Activated T-cell treated with anti-CD3 and anti-CD28 coated beads for 24 hours (primary cell): ENCODE measurements at regions not wholly inside any gene's neighbourhood (a gene's known extent, or its start where the extent isn't known, plus 50 kb on each side); places are given as distances from the start of the nearest gene placed in this dataset.

Experiments
- DNase-seq: peaks from one replicate; pipeline ENCODE4 v3.0.0-alpha.2; 2020; ENCODE audit warnings: low read depth

DNA sequence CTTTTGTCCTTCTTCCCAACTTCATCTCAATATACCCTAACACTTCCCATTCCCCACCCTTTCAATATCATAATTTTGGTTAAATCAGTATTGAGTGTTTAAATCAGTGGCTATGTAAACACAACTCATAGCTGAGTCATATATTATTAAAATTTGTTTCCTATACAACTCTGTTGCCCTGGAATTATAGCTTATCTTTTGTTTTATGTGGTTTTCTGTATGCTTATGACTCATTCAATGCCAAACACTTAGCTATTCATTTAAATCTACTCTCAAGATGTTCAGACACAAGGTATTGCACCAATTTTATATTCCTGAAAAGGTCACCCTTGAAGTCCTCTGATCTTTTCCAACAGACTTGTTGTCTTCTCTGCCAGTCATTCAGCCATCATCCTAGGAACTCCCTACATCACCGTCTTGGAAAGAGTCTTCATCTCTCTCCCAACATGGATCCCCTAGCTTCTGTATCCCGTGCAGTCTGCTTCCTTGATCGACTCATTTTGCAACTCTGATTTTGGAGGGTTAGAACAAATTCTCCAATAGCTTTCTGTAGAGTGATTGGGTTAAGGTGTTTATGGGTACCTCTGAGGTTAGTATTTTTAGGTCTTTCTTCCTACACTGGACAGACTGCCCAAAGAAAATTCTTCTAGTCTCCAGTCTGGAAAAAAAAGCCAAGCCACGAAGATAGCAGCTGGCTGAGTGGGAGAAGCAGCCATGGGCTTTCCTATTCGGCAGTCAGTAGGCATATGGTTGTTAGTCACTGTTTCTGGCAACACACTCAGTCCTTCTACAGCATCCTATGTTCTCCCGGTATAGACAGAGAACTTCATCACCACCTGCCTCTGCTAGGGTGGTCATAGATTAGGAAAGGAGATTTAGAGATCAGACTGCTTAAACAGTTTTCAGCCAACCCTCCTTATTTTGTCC, 102.1 kb downstream of the CRPPA start:
- no peak for DNase-seq

DNA sequence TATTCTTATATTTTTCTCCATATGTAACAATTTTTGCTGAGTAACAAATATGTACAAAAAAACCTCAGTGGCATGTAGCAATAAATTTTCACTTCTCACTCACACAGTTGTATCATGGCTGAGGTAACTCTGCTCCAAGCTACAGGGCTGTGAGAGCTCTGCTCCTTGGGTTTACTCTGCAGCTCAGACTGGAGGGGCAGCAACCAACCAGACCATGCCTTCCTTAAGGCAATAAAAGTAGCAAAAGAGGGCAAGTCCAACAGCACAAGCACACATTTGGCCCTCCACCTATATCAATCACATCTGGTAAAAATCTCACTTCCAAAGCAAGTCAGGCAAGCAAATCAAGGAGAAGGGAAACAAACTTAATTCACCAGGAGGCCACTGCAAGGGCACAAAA, 102.9 kb downstream of the CRPPA start:
- DNase-seq, result no peak

- DNase-seq, result no peak
Measured at GRCh38 chr7:16317406-16317805, 103.9 kb downstream of the CRPPA start.

GRCh38 chr7:16315280-16315679, 106.1 kb downstream of the CRPPA start:
- no peak for DNase-seq

GRCh38 chr7:16309129-16309528, 112.2 kb downstream of the CRPPA start:
- DNase-seq, result no peak

GRCh38 chr7:16301291-16301690, 120.0 kb downstream of the CRPPA start:
- no peak for DNase-seq

GRCh38 chr7:16300361-16300895, 120.9 kb downstream of the CRPPA start:
- no peak for DNase-seq

GRCh38 chr7:16299853-16300252, 121.5 kb downstream of the CRPPA start:
- DNase-seq, result no peak

DNA sequence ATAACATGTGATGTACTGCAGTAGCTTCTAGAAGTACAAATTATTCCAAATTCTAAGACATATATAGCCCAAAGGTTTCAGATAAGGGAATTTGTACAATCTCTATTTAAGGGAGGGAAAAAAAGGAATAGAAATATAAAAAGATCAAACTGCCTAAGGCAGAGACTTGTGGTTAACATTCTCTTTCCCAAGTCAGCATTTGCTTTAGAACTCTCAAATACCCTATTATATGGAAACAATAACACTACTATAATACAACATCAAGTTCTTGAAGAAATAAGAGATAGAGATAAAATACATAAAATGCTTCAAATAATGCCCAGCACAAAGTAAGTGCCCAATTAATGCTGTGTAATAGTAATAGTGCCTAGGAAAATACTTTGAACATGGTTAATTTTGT, 123.1 kb downstream of the CRPPA start:
- DNase-seq, result no peak

DNA sequence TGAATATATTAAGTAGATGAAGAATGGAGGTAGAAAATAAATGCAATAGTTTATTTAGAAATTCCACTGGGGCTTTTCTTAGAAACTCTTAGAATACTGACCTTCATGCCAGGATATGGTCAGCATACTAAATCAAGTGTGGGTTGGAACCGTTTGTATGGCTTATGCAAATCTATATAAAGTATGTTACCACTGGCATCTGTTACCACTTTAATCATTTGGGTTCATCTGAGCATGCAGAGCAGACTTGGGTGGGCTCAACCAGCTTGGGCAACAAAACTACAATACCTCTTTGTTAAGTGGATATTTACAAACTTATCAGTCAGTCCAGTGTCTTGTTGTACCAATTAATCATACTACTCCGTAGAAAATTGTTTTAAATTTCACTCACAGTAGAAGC, 125.8 kb downstream of the CRPPA start:
- no peak for DNase-seq

GRCh38 chr7:16293669-16294425, 127.5 kb downstream of the CRPPA start:
- no peak for DNase-seq

DNA sequence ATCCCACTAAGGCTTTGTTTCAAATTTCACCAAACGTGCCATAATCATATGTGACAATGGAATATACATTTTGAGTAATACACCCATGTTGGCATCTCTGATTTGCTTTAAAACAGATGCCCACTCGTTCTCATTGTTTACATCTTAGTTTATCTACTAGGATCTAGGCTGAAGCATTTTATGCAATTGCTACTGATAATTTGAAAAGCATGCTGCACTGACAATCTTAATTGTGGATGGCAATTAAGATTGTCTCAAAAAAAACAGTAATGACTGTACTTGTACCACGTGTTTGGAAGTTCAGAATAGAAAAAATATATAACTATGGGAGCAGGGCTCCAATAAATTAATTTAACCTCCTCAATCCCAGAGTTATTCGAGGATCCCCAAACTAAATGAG, 136.8 kb downstream of the CRPPA start:
- DNase-seq, result no peak

GRCh38 chr7:16278167-16278787, 143.1 kb downstream of the CRPPA start:
- no peak for DNase-seq

DNA sequence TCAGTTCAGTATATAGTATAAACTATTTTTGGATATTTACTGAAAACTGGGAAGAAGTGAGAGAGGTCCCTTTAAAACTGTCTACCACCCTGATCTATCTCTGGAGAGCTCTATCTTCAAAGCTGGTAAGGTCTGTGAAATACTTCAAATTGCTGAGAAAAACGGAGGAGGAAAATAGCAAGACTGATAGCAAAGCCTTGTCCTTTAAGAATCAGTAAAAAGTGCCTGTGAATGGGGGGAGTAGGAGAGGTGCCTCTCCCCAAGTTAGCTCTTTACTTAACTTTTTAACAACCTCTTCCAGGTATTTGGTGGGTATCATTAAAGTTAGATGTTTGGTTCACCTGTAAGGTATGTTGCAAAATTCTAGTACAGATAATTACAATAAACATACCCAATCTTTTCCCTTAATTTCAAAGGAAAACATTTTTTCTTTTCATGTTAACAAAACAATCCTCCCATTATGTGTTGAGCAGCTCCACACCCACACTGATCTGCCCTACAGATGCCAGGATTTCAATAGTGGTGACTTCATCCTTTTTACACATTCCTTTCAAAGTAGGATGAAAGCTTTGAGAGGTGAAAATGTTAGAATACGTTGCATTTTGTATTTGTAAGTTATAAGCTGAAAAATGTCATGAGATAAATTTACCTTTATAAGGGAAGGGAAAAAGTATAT, 149.2 kb downstream of the CRPPA start:
- no peak for DNase-seq

GRCh38 chr7:16271355-16271915, 149.9 kb downstream of the CRPPA start:
- no peak for DNase-seq

DNA sequence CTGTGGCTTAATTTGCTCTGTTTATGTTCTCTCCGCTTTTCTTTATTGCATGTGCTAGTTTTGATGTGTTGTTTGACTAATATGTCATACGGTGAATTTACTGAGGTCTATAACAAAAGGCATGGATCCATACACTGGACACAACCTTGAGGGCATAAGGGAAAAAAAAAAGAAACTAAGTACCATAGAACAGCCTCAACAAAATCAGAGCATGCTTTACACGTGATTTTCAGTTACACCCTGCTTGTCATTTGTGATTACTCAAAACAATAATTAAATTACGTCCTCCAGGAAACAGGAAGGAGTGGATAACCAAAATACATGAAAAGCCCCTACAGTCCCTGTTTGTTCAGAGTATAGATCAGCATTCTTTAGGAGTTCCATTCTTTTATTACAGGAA, 150.5 kb downstream of the CRPPA start:
- no peak for DNase-seq

DNA sequence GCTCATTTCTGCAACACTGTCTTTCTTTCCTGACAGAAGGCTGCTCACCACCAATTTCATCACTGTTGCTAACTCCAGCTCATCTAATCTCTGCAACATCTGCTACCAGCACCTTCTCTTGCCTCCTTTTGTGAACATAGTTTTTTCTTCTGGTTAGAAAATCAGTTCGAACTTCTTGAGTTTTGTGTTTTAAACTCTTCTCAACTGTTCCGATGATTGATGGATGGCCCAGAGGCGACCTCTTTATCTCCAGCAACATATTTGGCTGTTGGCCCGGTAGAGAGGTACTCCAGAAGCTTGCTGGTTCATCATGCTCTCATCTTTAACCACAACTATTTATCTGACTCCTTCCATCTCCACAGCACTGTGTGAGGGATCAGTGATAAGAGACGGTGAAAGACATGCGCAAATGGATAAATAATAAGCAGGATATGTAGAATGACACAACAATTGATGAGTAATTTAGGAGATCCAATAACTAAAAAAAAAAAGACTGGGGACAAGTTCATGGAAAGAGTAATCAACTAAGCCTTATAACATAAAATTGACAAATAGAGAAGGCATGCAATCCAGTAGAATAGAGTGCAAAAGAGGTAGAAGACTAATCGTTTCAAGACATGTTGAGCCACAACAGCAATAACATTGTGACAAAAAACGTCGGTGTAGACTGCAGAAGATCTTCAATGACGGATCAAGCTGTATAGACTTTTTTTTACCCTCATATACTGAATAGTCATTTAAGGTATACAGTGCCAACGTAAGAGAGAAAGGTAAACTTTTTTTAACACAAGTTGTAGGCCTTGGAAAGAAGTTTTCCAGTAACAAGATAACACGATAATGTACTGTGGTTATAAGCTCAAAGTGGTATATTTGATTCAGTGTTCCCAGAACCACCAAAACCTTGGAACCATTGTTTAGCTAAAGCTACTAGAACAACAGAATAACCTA, 152.2 kb downstream of the CRPPA start:
- no peak for DNase-seq

DNA sequence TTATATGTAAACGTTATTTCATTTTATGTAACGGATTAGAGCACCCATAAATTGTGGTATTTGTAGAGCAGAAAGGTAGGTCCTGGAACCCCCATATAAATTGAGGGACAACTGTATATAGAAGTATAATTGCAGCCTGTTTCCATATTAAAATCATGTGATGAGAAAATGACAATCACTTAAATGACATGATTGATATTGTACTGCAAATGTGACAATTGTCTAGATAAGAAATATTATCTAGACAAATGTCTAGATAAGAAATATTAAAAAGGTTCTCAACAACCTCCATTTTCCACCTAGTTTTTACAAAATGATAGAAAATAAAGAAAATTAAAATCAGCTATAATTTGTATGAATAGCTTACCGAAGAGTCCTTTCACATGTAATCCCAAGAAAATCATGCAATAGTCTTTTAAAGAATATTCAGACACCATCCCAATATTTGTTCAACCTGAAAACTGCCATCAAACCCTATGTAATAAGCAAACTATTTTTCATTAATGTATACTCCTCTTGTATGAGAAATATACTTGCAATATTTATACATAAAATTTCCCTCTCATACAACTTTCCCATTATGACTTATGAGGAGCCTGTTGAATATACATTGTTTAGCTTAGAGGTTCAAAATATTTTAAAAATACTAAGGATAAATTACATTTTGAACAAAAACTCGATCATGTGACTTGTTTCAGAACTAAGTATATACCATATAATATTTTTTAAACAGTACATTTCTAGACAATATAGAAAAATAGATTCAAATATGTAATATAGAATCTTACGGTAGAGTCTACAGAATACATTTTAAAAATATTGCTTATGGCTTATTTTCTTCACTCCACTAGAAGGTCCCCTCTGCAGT, 153.2 kb downstream of the CRPPA start:
- DNase-seq, result no peak

- no peak for DNase-seq
Measured at GRCh38 chr7:16266877-16267276, 154.5 kb downstream of the CRPPA start.
